WTC11 (cell line): ENCODE measurements at regions not wholly inside any gene's neighbourhood (a gene's known extent, or its start where the extent isn't known, plus 50 kb on each side); places are given as distances from the start of the nearest gene placed in this dataset.
"Not testable (repeated sequence)": the region's sequence is repeated elsewhere in the genome, so short reads cannot be mapped to it uniquely, and the experiment has no call there.

Experiments
- ESRRA ChIP-seq: sonication (generic); formaldehyde crosslinking; IDR thresholded peaks from 2 replicates; pipeline ENCODE4 v1.8.1; 2022; ENCODE audit warnings: mild to moderate bottlenecking, missing genetic modification reagents, borderline replicate concordance
- KAT7 ChIP-seq: sonication (generic); formaldehyde crosslinking; IDR thresholded peaks from 2 replicates; pipeline ENCODE4 v1.8.1; 2023; ENCODE audit warnings: missing genetic modification reagents, mild to moderate bottlenecking, borderline replicate concordance
- MXD4 ChIP-seq: fragments of 250-450 bp; sonication (Bioruptor Pico); IDR thresholded peaks from 2 replicates; pipeline ENCODE4 v1.8.0; 2021; ENCODE audit warnings: mild to moderate bottlenecking, moderate library complexity, borderline replicate concordance
- NR2C2 ChIP-seq: sonication (generic); formaldehyde crosslinking; IDR thresholded peaks from 2 replicates; pipeline ENCODE4 v1.8.0; 2022; ENCODE audit warnings: mild to moderate bottlenecking, missing genetic modification reagents
- SP1 ChIP-seq: sonication (generic); formaldehyde crosslinking; conservative IDR thresholded peaks from 2 replicates; pipeline ENCODE4 v1.8.1; 2022; ENCODE audit warnings: missing genetic modification reagents
- TEAD1 ChIP-seq: sonication (generic); formaldehyde crosslinking; IDR thresholded peaks from 2 replicates; pipeline ENCODE4 v1.8.0; 2022; ENCODE audit warnings: mild to moderate bottlenecking, missing genetic modification reagents
- TF ChIP-seq, protein P1 (sequence below): sonication (generic); formaldehyde crosslinking; IDR thresholded peaks from 2 replicates; pipeline ENCODE4 v1.8.0; 2022; ENCODE audit warnings: missing genetic modification reagents
- TF ChIP-seq, protein P2 (sequence below): fragments of 200-600 bp; IDR thresholded peaks from 2 replicates; pipeline ENCODE4 v1.8.0; 2022; ENCODE audit warnings: antibody characterized with exemption
- TF ChIP-seq, protein P3 (sequence below): sonication (generic); formaldehyde crosslinking; IDR thresholded peaks from 2 replicates; pipeline ENCODE4 v1.8.0; 2022; ENCODE audit warnings: mild to moderate bottlenecking, missing genetic modification reagents

DNA sequence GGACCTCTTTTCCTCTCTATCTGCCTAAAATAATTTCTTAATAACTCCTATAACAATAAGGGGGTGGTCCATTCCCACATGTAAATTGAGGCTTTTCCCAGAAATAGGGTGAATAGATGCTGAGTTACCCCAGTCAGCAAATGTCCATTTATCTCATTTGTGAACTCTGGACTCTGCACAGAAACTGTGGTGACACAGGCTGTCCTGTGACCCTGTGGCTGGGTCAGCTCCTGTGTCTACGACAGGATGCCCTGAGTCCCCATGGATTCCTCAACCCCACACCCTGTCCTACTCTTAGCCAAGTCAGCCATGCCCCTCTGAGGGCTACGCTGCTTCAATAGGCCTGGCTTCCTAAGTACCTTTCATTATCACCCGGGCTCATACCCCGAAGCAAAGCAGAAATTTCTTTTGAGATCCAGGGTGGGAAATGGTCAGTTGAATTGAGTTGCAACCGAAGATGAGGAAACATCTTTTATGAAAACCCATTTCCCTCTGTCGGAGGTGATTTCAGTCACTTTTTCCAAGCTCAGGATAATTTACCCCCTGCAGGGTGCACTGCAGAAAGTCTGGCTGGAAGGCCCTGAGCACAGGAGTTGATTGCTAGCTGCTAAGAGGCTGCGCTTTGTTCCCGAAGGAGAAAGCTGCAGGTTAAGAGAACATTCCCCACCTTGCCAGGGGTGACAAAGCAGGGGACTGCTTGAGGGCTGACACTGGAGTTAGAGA is 89.5 kb upstream of the PRSS12 start:
- not testable (repeated sequence) for TF ChIP-seq TEAD1 (CRISPR knock-in tag); ESRRA (CRISPR knock-in tag); KAT7 (CRISPR knock-in tag); SP1 (CRISPR knock-in tag); MXD4 (CRISPR knock-in tag); NR2C2
- TF ChIP-seq, protein P1, sequence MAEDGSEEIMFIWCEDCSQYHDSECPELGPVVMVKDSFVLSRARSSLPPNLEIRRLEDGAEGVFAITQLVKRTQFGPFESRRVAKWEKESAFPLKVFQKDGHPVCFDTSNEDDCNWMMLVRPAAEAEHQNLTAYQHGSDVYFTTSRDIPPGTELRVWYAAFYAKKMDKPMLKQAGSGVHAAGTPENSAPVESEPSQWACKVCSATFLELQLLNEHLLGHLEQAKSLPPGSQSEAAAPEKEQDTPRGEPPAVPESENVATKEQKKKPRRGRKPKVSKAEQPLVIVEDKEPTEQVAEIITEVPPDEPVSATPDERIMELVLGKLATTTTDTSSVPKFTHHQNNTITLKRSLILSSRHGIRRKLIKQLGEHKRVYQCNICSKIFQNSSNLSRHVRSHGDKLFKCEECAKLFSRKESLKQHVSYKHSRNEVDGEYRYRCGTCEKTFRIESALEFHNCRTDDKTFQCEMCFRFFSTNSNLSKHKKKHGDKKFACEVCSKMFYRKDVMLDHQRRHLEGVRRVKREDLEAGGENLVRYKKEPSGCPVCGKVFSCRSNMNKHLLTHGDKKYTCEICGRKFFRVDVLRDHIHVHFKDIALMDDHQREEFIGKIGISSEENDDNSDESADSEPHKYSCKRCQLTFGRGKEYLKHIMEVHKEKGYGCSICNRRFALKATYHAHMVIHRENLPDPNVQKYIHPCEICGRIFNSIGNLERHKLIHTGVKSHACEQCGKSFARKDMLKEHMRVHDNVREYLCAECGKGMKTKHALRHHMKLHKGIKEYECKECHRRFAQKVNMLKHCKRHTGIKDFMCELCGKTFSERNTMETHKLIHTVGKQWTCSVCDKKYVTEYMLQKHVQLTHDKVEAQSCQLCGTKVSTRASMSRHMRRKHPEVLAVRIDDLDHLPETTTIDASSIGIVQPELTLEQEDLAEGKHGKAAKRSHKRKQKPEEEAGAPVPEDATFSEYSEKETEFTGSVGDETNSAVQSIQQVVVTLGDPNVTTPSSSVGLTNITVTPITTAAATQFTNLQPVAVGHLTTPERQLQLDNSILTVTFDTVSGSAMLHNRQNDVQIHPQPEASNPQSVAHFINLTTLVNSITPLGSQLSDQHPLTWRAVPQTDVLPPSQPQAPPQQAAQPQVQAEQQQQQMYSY (CRISPR knock-in tag), result not testable (repeated sequence)
- TF ChIP-seq, protein P2, sequence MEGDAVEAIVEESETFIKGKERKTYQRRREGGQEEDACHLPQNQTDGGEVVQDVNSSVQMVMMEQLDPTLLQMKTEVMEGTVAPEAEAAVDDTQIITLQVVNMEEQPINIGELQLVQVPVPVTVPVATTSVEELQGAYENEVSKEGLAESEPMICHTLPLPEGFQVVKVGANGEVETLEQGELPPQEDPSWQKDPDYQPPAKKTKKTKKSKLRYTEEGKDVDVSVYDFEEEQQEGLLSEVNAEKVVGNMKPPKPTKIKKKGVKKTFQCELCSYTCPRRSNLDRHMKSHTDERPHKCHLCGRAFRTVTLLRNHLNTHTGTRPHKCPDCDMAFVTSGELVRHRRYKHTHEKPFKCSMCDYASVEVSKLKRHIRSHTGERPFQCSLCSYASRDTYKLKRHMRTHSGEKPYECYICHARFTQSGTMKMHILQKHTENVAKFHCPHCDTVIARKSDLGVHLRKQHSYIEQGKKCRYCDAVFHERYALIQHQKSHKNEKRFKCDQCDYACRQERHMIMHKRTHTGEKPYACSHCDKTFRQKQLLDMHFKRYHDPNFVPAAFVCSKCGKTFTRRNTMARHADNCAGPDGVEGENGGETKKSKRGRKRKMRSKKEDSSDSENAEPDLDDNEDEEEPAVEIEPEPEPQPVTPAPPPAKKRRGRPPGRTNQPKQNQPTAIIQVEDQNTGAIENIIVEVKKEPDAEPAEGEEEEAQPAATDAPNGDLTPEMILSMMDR, result not testable (repeated sequence)
- TF ChIP-seq, protein P3, sequence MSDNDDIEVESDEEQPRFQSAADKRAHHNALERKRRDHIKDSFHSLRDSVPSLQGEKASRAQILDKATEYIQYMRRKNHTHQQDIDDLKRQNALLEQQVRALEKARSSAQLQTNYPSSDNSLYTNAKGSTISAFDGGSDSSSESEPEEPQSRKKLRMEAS, result not testable (repeated sequence)
